ENCODE measurements at regions not wholly inside any gene's neighbourhood (a gene's known extent, or its start where the extent isn't known, plus 50 kb on each side); places are given as distances from the start of the nearest gene placed in this dataset.

DNA sequence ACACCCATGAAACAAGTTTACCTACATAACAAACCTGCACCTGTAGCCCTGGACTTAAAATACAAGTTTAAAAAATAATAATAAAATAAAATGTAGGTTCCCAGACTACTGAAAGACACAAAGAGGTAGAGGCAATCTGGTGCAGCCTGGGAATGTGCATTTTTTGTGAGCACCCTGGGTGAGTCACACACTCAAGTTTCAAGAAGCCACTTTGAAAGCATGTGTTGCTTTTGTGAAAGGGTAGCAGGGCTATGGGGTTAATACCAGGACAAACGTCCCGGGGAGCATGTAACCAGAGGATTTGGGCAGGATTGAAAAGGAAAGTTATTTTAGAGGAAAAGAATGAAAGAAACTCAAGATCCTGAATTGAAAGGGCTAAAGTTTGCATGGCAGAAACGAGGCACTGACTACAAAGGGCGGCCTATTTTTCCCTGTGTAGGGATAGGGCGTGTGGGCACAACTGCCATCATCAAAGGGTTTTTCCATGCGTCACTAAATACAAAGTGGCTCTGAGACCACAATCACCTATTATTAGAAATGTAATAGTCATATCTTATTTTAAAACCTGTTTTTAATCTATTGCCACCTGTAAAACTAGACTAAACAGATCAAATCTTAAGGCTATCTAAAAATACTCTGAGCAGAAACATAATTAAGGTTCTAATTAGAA is 314.9 kb downstream of the COG6 start:
- no peak for DNase-seq (ENCODE audit: low read depth)

- DNase-seq (ENCODE audit: low read depth) = no peak
Observed at GRCh38 chr13:39971526-39971925, 316.1 kb downstream of the COG6 start.

- DNase-seq (ENCODE audit: low read depth) = no peak
Observed at GRCh38 chr13:39976481-39976880, 321.0 kb downstream of the COG6 start.

GRCh38 chr13:39981056-39981455 is 325.6 kb downstream of the COG6 start:
- no peak for DNase-seq (ENCODE audit: low read depth)

GRCh38 chr13:39982745-39983144 is 327.3 kb downstream of the COG6 start:
- no peak for DNase-seq (ENCODE audit: low read depth)

- DNase-seq (ENCODE audit: low read depth) = no peak
Observed at GRCh38 chr13:39985071-39985470, 329.6 kb downstream of the COG6 start.

- DNase-seq (ENCODE audit: low read depth) = no peak
Observed at GRCh38 chr13:39988351-39988750, 332.9 kb downstream of the COG6 start.

DNA sequence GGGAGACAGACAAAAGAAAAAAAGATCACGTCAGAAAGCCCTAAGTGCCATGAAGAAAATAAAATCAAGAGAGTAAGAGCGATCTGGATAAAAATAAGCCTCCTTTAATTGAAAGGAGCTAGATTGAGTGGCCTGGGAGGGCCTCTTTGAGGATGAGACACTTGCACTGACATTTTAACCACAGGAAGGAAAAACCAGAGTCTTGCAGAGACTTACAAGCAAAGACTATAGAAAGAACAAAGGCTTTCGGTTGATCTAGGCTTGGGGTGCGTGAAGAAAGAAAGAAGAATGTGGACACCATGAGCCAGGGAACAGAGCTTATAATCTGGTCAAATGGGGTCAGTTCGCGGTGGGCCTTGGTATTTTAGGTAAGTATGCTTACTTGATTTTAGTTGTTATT is 342.7 kb downstream of the COG6 start:
- DNase-seq (ENCODE audit: low read depth) = no peak

DNA sequence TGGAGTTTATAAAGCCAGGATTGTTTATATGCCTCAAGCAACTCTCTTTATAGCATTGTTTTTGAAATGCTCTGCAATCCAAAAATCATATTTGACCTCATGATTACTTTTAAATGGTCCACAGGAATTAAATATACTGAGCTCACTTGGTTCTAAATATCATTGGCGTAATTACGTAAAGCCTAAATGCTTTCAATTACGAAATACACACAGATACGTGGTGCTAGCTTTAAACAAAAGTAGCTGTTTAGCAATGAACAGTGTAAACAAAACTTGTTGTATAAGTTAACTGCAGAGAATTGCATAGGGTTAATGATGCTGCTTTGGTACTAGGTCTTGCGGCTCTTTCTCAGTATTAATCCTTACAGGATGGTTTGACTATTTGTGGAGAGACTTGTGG is 346.6 kb downstream of the COG6 start:
- no peak for DNase-seq (ENCODE audit: low read depth)

- no peak for DNase-seq (ENCODE audit: low read depth)
Observed at GRCh38 chr13:40013554-40013953, 358.1 kb downstream of the COG6 start.

DNA sequence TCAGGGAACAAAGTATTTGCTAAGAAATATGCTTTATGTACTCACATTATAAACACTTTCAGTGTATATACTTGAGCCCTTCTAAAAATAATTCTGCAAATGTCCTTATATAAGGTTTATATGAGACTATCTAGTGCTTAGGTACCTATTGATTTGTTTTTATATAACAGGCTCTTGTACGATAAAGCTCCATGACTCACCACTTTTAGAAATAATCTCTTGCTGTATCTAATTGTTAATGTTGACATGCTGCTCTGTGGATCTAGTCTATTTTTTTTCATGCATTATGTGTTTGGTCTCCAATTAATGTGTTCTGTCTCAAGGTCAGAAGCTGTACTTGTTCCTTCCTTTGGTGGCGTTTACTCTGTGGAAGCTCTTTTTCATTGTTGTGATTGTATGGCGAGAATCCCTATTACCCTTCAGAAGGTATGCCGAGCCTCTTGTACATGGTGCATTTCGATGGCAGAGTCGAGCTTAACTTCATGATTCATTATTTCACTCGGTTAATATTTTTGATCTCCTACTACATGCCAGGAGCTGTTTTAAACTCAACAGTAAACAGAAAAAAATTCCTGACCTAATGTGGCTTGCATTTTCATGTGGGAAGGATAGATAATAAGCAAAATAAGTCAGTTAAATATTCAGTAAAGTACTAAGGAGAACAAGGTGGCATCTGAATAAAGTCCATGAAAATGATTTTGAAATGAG is 361.6 kb downstream of the COG6 start:
- no peak for DNase-seq (ENCODE audit: low read depth)

- DNase-seq (ENCODE audit: low read depth) = no peak
Observed at GRCh38 chr13:40017662-40018262, 362.3 kb downstream of the COG6 start.

DNA sequence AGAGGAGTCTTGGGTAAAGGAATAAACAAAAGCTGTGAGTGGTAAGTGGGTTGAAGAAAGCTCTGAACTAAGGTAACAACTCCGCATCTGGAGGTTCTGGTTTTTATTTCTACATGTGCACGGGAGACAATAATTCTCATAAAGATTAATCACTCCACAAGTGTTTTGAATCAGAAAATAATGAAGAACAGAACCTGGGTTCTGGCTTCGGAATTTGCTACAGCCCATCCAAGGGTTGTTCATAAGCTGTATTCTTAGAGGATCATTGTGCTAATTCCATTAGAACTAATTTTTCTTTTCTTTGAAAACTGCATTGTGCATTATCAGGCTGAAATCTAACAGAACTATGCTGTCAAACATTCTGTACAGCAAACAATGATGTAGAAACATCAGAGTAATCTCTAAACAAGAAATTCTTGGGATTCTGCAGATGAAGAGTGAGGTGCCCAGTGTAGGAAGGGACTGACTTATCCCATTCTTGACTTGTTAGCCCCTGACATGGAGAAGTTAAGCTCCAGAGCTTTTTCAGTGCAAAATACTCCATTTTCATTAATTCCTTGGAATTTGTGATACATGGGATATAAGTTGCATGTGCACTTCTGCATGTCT is 368.2 kb downstream of the COG6 start:
- DNase-seq (ENCODE audit: low read depth) = no peak

DNA sequence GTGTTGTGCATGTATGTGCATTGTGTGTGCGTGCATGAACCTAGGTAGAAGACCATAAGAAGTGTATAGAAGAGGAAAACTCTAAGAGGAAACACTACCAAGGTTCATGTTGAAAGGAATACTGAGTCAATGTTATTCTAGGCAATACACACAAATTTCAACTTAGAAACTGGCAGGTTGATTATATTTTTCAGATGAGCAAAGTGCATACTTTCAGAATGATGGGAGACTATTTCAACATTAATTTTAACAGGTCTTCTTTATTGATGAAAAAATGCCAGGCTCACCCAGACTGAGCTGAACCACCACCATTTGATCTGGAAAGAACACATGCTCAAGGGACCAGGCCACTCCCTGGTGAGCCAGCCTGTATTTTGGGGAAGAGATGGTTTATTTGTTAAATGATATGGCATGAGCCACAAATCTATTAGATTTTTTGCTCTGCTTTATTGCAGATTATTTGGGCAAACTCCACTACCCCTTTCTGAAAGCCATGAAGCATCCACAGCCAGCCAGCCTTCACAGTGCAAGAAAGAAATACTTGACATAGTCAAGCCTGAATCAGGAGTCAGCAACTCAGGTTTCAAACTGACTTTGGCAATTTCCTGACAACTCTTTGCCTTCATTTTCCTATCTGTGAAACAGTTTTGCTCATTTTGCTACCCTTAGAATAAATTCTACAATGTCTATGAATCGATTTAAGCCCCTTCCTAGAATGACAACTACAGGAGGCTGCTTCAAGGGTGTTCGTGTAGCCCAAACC is 368.9 kb downstream of the COG6 start:
- peak; percentile 27 for DNase-seq (ENCODE audit: low read depth)

- no peak for DNase-seq (ENCODE audit: low read depth)
Observed at GRCh38 chr13:40024967-40025714, 369.7 kb downstream of the COG6 start.

DNA sequence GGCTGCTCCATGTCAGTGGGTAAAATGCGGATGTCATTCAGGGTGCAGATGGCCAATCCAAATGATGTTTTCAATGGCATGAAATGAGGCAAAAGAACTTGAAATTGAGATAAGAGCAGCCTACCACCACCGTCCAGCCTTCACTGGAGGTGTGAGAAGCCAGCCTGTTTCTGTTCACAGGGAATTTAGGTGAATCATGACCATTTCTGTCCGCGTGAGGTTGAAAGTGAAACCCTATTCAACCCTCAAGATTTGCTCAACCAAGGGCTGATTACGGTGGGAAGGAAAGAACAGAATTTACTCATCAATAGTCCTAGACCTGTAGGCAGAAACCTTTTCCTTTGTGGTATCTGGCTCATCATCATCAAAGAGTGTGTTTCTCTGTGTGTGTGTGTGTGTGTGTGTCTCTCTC is 370.7 kb downstream of the COG6 start:
- no peak for DNase-seq (ENCODE audit: low read depth)

- no peak for DNase-seq (ENCODE audit: low read depth)
Observed at GRCh38 chr13:40026741-40027140, 371.3 kb downstream of the COG6 start.

GRCh38 chr13:40028446-40028845 is 373.0 kb downstream of the COG6 start:
- no peak for DNase-seq (ENCODE audit: low read depth)

DNA sequence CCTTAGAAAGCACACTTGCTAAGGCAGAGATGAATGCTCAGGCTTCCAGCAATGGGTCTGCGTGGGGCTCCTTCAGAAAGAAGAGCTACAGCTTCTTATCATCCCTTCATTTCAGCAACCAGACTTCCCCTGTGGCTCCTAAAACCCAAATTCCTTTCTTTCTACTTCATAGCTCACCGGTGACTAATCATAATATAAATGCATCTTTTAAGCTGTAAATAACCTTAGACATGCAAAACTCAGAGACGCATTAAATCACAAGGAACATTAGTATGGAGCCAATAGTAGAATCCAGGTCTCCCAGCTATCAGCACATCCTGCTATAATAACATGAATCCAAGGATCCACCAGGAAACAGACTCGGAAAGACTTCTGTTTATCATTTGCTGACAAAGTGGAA is 375.6 kb downstream of the COG6 start:
- DNase-seq (ENCODE audit: low read depth) = no peak

- no peak for DNase-seq (ENCODE audit: low read depth)
Observed at GRCh38 chr13:40039061-40039460, 383.6 kb downstream of the COG6 start.

GRCh38 chr13:40042991-40043390 is 387.5 kb downstream of the COG6 start:
- no peak for DNase-seq (ENCODE audit: low read depth)

GRCh38 chr13:40043764-40044163 is 388.3 kb downstream of the COG6 start:
- DNase-seq (ENCODE audit: low read depth) = no peak
